Motor neuron (in vitro differentiated cells): ENCODE measurements at regions not wholly inside any gene's neighbourhood (a gene's known extent, or its start where the extent isn't known, plus 50 kb on each side); places are given as distances from the start of the nearest gene placed in this dataset.

Experiments
- ATAC-seq, 8 experiments: fragments of 200-7000 bp; cut with Tn5 transposase; replicated peaks in 6 of 8; 2 replicates each; pipeline ENCODE4 v1.8.0; 2021; ENCODE audit warnings: mild to moderate bottlenecking in 8 of 8, moderate library complexity in 8 of 8
- H3K27ac ChIP-seq, 2 donors: fragments of 250-450 bp; sonication (Bioruptor Pico); 2 replicates each; pipeline ENCODE4 v1.9.0; 2021; ENCODE audit warnings: antibody characterized with exemption in 2 of 2, mild to moderate bottlenecking in 2 of 2, moderate library complexity in 1 of 2
- H3K4me1 ChIP-seq, 2 donors: fragments of 250-450 bp; sonication (Bioruptor Pico); replicated peaks in 1 of 2; 2 replicates each; pipeline ENCODE4 v1.6.1; 2021; ENCODE audit warnings: antibody characterized with exemption in 2 of 2, mild to moderate bottlenecking in 2 of 2, moderate library complexity in 1 of 2
- H3K4me3 ChIP-seq, 5 donors: fragments of 250-450 bp; sonication (Bioruptor Pico); 2 replicates each; pipeline ENCODE4 v1.9.0; 2021; ENCODE audit warnings: antibody characterized with exemption in 5 of 5, mild to moderate bottlenecking in 5 of 5, moderate library complexity in 4 of 5
- WGBS, 10 experiments: fragments of 450-650 bp; shearing (Covaris generic); methylation state at CpG; one replicate each; pipeline ENCODE4 v1.0.0; 2022; 5-methylcytosine and 5-hydroxymethylcytosine counted together
- in situ Hi-C, 9 experiments: fragments of 400-800 bp; cut with MboI; loops; one replicate each; pipeline ENCODE4 v1.15.0; 2021; ENCODE audit warnings: low sequenced_read_pairs in 9 of 9, low pct_unique_long_range_greater_than_20kb in 2 of 9; ENCODE audit not compliant: unreplicated experiment in 9 of 9

- Histone ChIP-seq H3K4me3 (no peak overlapping the region), H3K27ac (no peak overlapping the region), H3K4me1 (peaks cover 0 to 5% of the 10 kb centered on the region in 2 donors)
- in situ Hi-C loops: no loop called here
- ATAC-seq: peak in 2 of 8 experiments; percentile 15 to 68
- 29 to 100% (median 65%) methylated on average over 1 to 3 of the region's 3 CpGs for WGBS, 10 experiments
These were observed 536.4 kb upstream of the PIK3C3 start for GRCh38 chr18:41418598-41418997.

GRCh38 chr18:41416044-41416443 lies 539.0 kb upstream of the PIK3C3 start:
- Histone ChIP-seq H3K27ac (no peak overlapping the region), H3K4me1 (peaks cover 0 to 5% of the 10 kb centered on the region in 2 donors), H3K4me3 (no peak overlapping the region)
- ATAC-seq: no peak
- 18 to 93% (median 72%) methylated on average over 1 to 4 of the region's 4 CpGs for WGBS, 10 experiments
- in situ Hi-C loops: no loop called here

GRCh38 chr18:41410006-41410405 lies 545.0 kb upstream of the PIK3C3 start:
- ATAC-seq: no peak
- Histone ChIP-seq H3K27ac (no peak overlapping the region), H3K4me1 (no peaks in the 10 kb centered on the region), H3K4me3 (no peak overlapping the region)
- in situ Hi-C loops: no loop called here

GRCh38 chr18:41406834-41407233 lies 548.2 kb upstream of the PIK3C3 start:
- in situ Hi-C loops: loop anchor here in 1 of 9 experiments (10.0 kb wide), 1 partner anchor 338 kb away; no protein-coding TSS in a partner anchor
- no peak overlapping the region for H3K27ac ChIP-seq
- H3K4me1 ChIP-seq: no peaks in the 10 kb centered on the region
- peak in 2 of 8 experiments; percentile 93 for ATAC-seq
- WGBS, 10 experiments: 0 to 100% (median 76%) methylated on average over 1 to 2 of the region's 2 CpGs; no CpG with 5 or more reads in 3 of the 10 experiments
- no peak overlapping the region for H3K4me3 ChIP-seq

GRCh38 chr18:41396861-41397260 lies 558.2 kb upstream of the PIK3C3 start:
- no peak for ATAC-seq
- peaks cover 4 to 5% of the 10 kb centered on the region in 2 donors for H3K4me1 ChIP-seq
- H3K4me3 ChIP-seq: no peak overlapping the region
- no peak overlapping the region for H3K27ac ChIP-seq
- in situ Hi-C loops: loop anchor here in 1 of 9 experiments (25.0 kb wide), 2 partner anchors 460 to 960 kb away; no protein-coding TSS in a partner anchor
- 0 to 100% (median 90%) methylated on average over 1 to 2 of the region's 2 CpGs; no CpG with 5 or more reads in 4 of the 10 experiments for WGBS, 10 experiments

- no peak overlapping the region for H3K27ac ChIP-seq
- ATAC-seq: no peak
- H3K4me3 ChIP-seq: no peak overlapping the region
- 0 to 97% (median 58%) methylated on average over 1 to 3 of the region's 3 CpGs; no CpG with 5 or more reads in 4 of the 10 experiments for WGBS, 10 experiments
- H3K4me1 ChIP-seq: peaks cover 6 to 12% of the 10 kb centered on the region in 2 donors
- in situ Hi-C loops: loop anchor here in 1 of 9 experiments (25.0 kb wide), 2 partner anchors 459 to 959 kb away; no protein-coding TSS in a partner anchor
These were observed 558.8 kb upstream of the PIK3C3 start for GRCh38 chr18:41396211-41396610.

- Histone ChIP-seq H3K27ac (no peak overlapping the region), H3K4me3 (no peak overlapping the region), H3K4me1 (peaks cover 9 to 17% of the 10 kb centered on the region in 2 donors)
- 33 to 100% (median 100%) methylated on average over 1 of the region's 1 CpG; no CpG with 5 or more reads in 3 of the 10 experiments for WGBS, 10 experiments
- ATAC-seq: peak in 2 of 8 experiments; percentile 31 to 47
- in situ Hi-C loops: loop anchor here in 1 of 9 experiments (25.0 kb wide), 2 partner anchors 458 to 958 kb away; no protein-coding TSS in a partner anchor
These were observed 559.3 kb upstream of the PIK3C3 start for GRCh38 chr18:41395695-41396094.

- peak; percentile 74 to 98 (median 97) for ATAC-seq
- 0 to 44% (median 12%) methylated on average over 4 to 12 of the region's 12 CpGs for WGBS, 10 experiments
- H3K27ac ChIP-seq: no peak overlapping the region
- H3K4me3 ChIP-seq: peak overlapping the region in 1 of 5 donors; percentile 13
- H3K4me1 ChIP-seq: peaks cover 21 to 30% of the 10 kb centered on the region in 2 donors
- in situ Hi-C loops: loop anchor here in 1 of 9 experiments (25.0 kb wide), 2 partner anchors 455 to 955 kb away; no protein-coding TSS in a partner anchor
These were observed 563.1 kb upstream of the PIK3C3 start for GRCh38 chr18:41391616-41392595.

- 4 to 100% (median 69%) methylated on average over 2 to 9 of the region's 9 CpGs; no CpG with 5 or more reads in 1 of the 10 experiments for WGBS, 10 experiments
- Histone ChIP-seq H3K27ac (no peak overlapping the region), H3K4me1 (peaks cover 21 to 30% of the 10 kb centered on the region in 2 donors), H3K4me3 (no peak overlapping the region)
- in situ Hi-C loops: loop anchor here in 1 of 9 experiments (25.0 kb wide), 2 partner anchors 453 to 953 kb away; no protein-coding TSS in a partner anchor
- peak in 5 of 8 experiments; percentile 9 to 71 (median 55) for ATAC-seq
These were observed 564.7 kb upstream of the PIK3C3 start for GRCh38 chr18:41390309-41390708.

GRCh38 chr18:41378598-41378997 lies 576.4 kb upstream of the PIK3C3 start:
- WGBS, 10 experiments: 0 to 76% (median 47%) methylated on average over 1 to 5 of the region's 5 CpGs
- peaks cover 3 to 8% of the 10 kb centered on the region in 2 donors for H3K4me1 ChIP-seq
- no peak overlapping the region for H3K27ac ChIP-seq
- peak; percentile 54 to 93 (median 76) for ATAC-seq
- in situ Hi-C loops: loop anchor here in 1 of 9 experiments (25.0 kb wide), 2 partner anchors 441 to 941 kb away; no protein-coding TSS in a partner anchor
- H3K4me3 ChIP-seq: no peak overlapping the region

GRCh38 chr18:41373612-41374011 lies 581.4 kb upstream of the PIK3C3 start:
- no peak for ATAC-seq
- Histone ChIP-seq H3K4me3 (no peak overlapping the region), H3K27ac (no peak overlapping the region), H3K4me1 (peaks cover 9 to 15% of the 10 kb centered on the region in 2 donors)
- in situ Hi-C loops: no loop called here

GRCh38 chr18:41372046-41372665 lies 582.9 kb upstream of the PIK3C3 start:
- Histone ChIP-seq H3K4me1 (peaks cover 6 to 10% of the 10 kb centered on the region in 2 donors), H3K4me3 (no peak overlapping the region), H3K27ac (no peak overlapping the region)
- 43 to 97% (median 71%) methylated on average over 1 to 10 of the region's 10 CpGs for WGBS, 10 experiments
- ATAC-seq: peak in 5 of 8 experiments; percentile 54 to 60 (median 56)
- in situ Hi-C loops: no loop called here
